Skin of body (tissue), 1 donor: ENCODE measurements at regions not wholly inside any gene's neighbourhood (a gene's known extent, or its start where the extent isn't known, plus 50 kb on each side); places are given as distances from the start of the nearest gene placed in this dataset. TPM values are rescaled to one million over a fixed set of nuclear protein-coding genes. Genes with fewer than 3 reads are reported as not detected.

Experiments used
- small RNA-seq: library from RNA; depleted of rRNA; stranded (forward); fragments of <200 nt; gene quantifications from one replicate; pipeline ENCODE3, GENCODE V24; 2014; ENCODE audit warnings: low replicate concordance

Small RNAs in the stretch of these regions (small RNA-seq; reads per million reads assigned to genes)
- not detected for gene RF00156
